NCI-H526 (cell line): ENCODE measurements at regions not wholly inside any gene's neighbourhood (a gene's known extent, or its start where the extent isn't known, plus 50 kb on each side); places are given as distances from the start of the nearest gene placed in this dataset.
"Not testable (repeated sequence)": the region's sequence is repeated elsewhere in the genome, so short reads cannot be mapped to it uniquely, and the experiment has no call there.

ENCODE experiments used
- DNase-seq, 2 experiments: peaks; one replicate each; lab custom pipeline; 2025; lab: John Stamatoyannopoulos, UW

GRCh38 chrX:40530509-40530908 is 50.3 kb upstream of the ATP6AP2 start:
- DNase-seq: no peak

DNA sequence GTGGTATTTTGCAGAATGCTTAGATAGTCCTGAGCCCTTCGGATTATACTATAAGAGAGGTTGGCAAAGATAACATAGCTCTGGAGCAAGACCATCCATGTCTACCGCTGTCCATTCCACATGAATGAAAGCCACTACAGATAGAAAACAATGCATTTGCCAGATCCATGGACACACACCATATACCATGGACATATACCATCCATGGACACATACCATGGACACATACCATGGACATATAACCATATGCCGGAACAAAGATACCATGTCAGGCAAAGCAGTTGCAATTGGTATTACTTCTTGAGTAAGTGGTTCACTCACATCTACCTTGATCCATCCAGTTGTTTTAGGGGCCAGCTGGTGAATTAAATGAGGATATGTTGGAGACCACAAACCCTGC is 53.2 kb upstream of the ATP6AP2 start:
- DNase-seq: no peak

GRCh38 chrX:40526412-40526811 is 54.4 kb upstream of the ATP6AP2 start:
- DNase-seq: no peak

DNA sequence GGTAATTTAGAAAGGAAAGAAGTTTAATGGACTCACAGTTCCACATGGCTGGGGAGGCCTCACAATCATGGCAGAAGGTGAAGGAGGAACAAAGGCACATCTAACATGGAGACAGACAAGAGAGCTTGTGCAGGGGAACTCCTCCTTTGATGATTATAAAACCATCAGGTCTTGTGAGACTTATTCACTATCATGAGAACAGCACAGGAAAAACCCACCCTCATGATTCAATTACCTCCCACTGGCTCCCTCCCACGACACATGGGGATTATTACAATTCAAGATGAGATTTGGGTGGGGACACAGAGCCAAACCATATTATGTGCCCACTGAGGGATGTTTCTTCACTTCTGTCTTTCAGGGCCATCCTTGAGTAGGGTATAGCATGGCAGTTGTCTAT is 54.9 kb upstream of the ATP6AP2 start:
- DNase-seq: not testable (repeated sequence)

DNA sequence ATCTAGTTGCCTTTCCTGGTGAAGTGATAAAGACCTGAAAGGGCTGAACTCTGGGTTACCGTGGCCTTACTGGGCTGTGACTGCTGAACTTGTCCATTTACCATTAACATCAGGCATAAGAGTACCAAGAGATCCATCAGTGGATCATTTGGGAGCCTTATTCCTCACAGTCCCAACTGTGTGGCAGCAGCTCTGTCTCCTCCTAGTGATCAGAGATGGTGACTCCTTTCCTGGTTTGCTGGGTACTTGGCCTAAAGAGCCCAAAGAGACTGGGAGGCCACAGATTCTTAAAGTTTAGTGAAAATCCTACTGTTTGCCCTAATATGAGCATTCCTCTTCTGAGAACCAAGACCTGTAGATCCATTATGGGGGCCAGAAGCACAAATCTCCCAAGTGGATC is 56.3 kb upstream of the ATP6AP2 start:
- DNase-seq: no peak

DNA sequence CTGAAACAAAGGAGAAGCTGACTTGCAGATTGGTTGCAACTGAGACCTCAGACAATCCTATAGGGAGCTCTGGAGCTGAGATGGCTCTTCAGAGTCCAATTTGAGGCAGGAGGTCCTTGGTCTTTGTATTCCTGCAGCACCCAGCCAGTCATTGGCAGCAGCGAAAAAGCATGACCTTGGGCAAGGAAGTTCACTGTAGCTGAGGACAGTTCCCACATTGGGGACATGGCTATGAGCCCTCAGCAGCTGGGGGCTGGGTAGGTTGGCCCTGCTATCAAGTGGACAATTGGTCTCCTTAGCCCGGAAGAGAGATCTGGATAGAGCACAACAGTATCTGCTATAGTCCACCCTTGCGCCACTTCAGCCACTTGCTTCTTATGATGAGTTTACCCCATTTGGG is 56.9 kb upstream of the ATP6AP2 start:
- DNase-seq: no peak

DNA sequence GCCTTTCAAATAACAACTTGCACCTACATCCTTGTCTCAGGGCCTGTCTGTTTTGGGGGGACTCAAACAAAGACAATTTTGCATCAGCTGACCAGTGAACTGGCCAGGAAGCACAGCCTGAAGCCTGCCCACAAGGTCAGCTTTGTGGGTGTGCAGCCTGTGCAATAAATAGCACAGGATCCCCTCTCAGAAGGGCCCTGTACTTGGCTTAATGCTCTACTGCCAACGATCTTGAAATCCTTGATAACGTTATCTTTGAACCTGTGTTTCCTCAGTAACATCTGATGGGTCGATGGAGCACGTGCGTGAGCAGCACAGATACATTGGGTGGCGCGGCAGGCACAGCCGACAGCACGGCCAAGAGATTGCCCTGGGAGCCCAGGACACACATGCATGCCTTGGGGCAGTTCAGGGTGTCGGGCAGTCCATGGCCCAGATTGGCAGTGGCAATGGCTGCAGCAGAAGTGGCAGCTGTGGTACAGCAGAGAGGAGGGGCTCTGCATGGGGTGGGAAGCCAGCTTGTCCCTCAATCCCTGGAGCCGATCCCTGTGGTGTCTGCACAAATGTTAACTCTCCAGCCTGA is 58.8 kb upstream of the ATP6AP2 start:
- DNase-seq: no peak

- no peak for DNase-seq
Observed at GRCh38 chrX:40514376-40514775, 66.4 kb upstream of the ATP6AP2 start.

- no peak for DNase-seq
Observed at GRCh38 chrX:40513835-40514234, 66.9 kb upstream of the ATP6AP2 start.

GRCh38 chrX:40513012-40513411 is 67.8 kb upstream of the ATP6AP2 start:
- DNase-seq: no peak

- DNase-seq: no peak
Observed at GRCh38 chrX:40511258-40511657, 69.5 kb upstream of the ATP6AP2 start.

- DNase-seq: no peak
Observed at GRCh38 chrX:40508560-40508959, 72.2 kb upstream of the ATP6AP2 start.

- no peak for DNase-seq
Observed at GRCh38 chrX:40506201-40506985, 74.4 kb upstream of the ATP6AP2 start.

GRCh38 chrX:40504801-40505605 is 75.8 kb upstream of the ATP6AP2 start:
- DNase-seq: no peak

DNA sequence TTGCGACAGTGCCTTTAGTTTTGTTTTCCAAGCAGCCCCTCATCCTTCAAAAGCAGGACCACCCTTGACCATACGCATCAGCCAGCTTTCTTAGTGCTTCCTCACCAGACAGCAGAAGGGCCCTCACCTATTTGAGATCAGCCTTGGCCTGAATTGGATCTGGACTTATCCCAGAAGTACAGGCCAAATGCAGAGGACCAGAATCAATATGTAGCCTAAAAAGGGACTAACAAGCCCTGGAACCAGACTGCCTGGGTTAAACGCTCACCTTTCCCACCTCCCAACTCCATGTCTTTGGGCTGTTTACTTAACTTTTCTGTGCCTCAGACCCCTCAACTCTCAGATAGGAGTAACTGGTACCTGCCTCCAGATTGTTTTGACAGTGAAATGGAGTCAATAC is 77.7 kb upstream of the ATP6AP2 start:
- no peak for DNase-seq

DNA sequence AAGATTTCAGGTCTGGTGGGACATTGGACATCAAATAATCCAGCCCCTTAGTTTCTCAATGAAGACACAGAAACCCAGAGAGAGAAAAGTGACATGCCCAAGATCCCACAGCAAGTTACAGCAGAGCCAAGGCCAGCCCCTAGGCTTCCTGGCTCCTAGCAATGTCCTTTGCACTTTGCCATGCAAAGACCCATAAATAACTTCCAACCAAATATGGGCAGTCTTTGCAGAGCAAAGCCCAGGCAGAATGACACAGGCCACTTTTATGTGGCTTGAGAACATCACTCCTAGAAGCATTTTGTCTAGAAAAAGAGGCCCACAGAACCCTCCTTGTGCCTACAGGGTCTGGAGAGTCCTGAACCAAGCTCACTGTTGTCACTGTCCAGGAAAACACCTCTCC is 78.1 kb upstream of the ATP6AP2 start:
- no peak for DNase-seq

GRCh38 chrX:40501164-40501855 is 79.5 kb upstream of the ATP6AP2 start:
- no peak for DNase-seq

- DNase-seq: no peak
Observed at GRCh38 chrX:40496728-40497127, 84.0 kb upstream of the ATP6AP2 start.

GRCh38 chrX:40495659-40496058 is 85.1 kb upstream of the ATP6AP2 start:
- DNase-seq: no peak

DNA sequence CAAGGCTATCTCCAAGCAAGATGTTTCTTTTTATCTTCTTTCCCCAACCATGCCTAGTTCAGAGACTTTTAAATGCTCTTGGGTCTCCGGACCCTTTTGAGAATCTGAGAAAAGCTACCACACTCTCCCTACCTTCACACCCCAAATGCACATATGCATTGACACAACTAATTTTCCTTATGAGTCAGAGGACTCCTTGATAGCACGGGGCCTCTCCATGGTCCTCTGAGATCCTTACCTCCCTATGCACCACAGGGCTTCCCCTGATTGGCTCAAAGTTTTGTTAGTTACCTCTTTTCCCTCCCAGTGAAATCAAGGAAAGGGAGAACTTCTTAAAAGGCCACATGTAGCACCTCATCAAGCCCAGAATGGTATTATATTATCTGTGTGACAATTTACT is 86.8 kb upstream of the ATP6AP2 start:
- DNase-seq: no peak

GRCh38 chrX:40488296-40488695 is 92.5 kb upstream of the ATP6AP2 start:
- DNase-seq: no peak

DNA sequence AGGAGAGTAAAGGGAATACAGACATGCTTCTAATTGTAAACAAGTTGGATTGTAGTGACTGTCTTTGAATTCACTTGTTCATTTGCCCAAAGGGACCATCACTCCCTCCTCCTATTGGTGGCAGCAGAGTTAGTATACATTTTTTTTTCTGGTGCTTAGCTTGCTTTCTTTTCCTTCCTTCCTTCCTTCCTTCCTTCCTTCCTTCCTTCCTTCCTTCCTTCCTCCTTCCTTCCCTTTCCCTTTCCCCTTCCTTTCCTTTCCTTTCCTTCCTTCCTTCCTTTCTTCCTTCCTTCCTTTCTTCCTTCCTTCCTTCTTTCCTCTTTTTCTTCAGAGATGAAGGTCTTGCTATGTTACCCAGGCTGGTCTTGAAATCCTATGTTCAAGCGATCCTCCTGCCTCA is 94.8 kb upstream of the ATP6AP2 start:
- DNase-seq: no peak
